ENCODE measurements at regions not wholly inside any gene's neighbourhood (a gene's known extent, or its start where the extent isn't known, plus 50 kb on each side); places are given as distances from the start of the nearest gene placed in this dataset.

DNA sequence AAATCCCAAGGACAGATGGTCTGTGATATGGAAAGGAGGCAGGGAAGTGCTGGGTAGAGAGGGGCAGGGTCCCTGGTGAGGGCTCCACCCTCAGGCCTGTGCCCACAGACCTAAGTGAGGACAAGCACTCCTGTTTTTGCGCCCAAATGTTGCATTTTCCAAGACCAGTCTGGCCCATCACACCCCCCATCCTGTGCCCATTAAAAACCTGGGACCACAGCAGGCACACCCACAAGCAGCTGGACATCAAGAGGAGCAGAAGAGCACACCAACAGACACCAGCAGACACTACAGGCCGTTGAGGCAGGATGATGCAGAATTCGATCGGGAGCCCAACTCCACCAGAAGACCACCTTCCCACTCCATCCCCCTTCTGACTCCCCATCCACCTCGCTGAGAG lies 72.8 kb downstream of the DMRTA2 start:
- TF ChIP-seq, protein P1, sequence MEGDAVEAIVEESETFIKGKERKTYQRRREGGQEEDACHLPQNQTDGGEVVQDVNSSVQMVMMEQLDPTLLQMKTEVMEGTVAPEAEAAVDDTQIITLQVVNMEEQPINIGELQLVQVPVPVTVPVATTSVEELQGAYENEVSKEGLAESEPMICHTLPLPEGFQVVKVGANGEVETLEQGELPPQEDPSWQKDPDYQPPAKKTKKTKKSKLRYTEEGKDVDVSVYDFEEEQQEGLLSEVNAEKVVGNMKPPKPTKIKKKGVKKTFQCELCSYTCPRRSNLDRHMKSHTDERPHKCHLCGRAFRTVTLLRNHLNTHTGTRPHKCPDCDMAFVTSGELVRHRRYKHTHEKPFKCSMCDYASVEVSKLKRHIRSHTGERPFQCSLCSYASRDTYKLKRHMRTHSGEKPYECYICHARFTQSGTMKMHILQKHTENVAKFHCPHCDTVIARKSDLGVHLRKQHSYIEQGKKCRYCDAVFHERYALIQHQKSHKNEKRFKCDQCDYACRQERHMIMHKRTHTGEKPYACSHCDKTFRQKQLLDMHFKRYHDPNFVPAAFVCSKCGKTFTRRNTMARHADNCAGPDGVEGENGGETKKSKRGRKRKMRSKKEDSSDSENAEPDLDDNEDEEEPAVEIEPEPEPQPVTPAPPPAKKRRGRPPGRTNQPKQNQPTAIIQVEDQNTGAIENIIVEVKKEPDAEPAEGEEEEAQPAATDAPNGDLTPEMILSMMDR (IDR thresholded peaks at IDR 0.05), result no peak
- TF ChIP-seq POLR2A (IDR thresholded peaks at IDR 0.05), result no peak
